Brain microvascular endothelial cell (primary cell): ENCODE measurements at regions not wholly inside any gene's neighbourhood (a gene's known extent, or its start where the extent isn't known, plus 50 kb on each side); places are given as distances from the start of the nearest gene placed in this dataset.
"Not testable (repeated sequence)": the region's sequence is repeated elsewhere in the genome, so short reads cannot be mapped to it uniquely, and the experiment has no call there.

Experiments used
- DNase-seq: peaks from one replicate; pipeline ENCODE4 v3.0.0-alpha.2; 2020
- H3K27ac ChIP-seq: fragments of 250-450 bp; sonication (Bioruptor Pico); 2 replicates; pipeline ENCODE4 v1.5.1; 2020; ENCODE audit warnings: mild to moderate bottlenecking, moderate library complexity
- H3K27me3 ChIP-seq: fragments of 250-450 bp; sonication (Bioruptor Pico); replicated peaks from 2 replicates; pipeline ENCODE4 v1.5.1; 2020; ENCODE audit warnings: mild to moderate bottlenecking
- H3K36me3 ChIP-seq: fragments of 250-450 bp; sonication (Bioruptor Pico); replicated peaks from 2 replicates; pipeline ENCODE4 v1.5.1; 2020; ENCODE audit warnings: mild to moderate bottlenecking
- H3K4me3 ChIP-seq: 2 replicates; pipeline ENCODE4 v1.5.1; 2011; ENCODE audit warnings: low read depth, mild to moderate bottlenecking, control low read depth, low read length, moderate library complexity
- CTCF ChIP-seq: IDR thresholded peaks from 2 replicates; pipeline ENCODE4 v1.5.1; 2011; ENCODE audit warnings: low read depth, mild to moderate bottlenecking, moderate library complexity, low read length, control low read depth, inconsistent platforms; ENCODE audit errors: missing control alignments
- in situ Hi-C: cut with HindIII; loops from 2 replicates; pipeline ENCODE4 v1.10.0; 2017; ENCODE audit warnings: low sequenced_read_pairs, low pct_ligation_motif_present

- no peak for DNase-seq
- H3K27ac ChIP-seq = no peak overlapping the region
- no peak for TF ChIP-seq CTCF
- no peak overlapping the region for H3K4me3 ChIP-seq
- no peaks in the 10 kb centered on the region for H3K36me3 ChIP-seq
- in situ Hi-C loops = no loop called here
- no peaks in the 10 kb centered on the region for H3K27me3 ChIP-seq
These were observed 125.1 kb upstream of the CLINT1 start for GRCh38 chr5:157983906-157984551.

- Histone ChIP-seq H3K4me3 (no peak overlapping the region), H3K27ac (no peak overlapping the region), H3K36me3 (no peaks in the 10 kb centered on the region), H3K27me3 (no peaks in the 10 kb centered on the region)
- no peak for DNase-seq
- in situ Hi-C loops = no loop called here
- no peak for TF ChIP-seq CTCF
These were observed 119.1 kb upstream of the CLINT1 start for GRCh38 chr5:157978061-157978460.

- H3K36me3 ChIP-seq = no peaks in the 10 kb centered on the region
- no peaks in the 10 kb centered on the region for H3K27me3 ChIP-seq
- no peak overlapping the region for H3K4me3 ChIP-seq
- DNase-seq = no peak
- TF ChIP-seq CTCF = no peak
- no peak overlapping the region for H3K27ac ChIP-seq
- in situ Hi-C loops = no loop called here
These were observed 117.5 kb upstream of the CLINT1 start for GRCh38 chr5:157976429-157976828.

- no peak for DNase-seq
- Histone ChIP-seq H3K27ac (no peak overlapping the region), H3K36me3 (no peaks in the 10 kb centered on the region), H3K27me3 (no peaks in the 10 kb centered on the region), H3K4me3 (no peak overlapping the region)
- in situ Hi-C loops = no loop called here
- TF ChIP-seq CTCF = no peak
These were observed 113.6 kb upstream of the CLINT1 start for GRCh38 chr5:157972579-157972978.

- no peak for TF ChIP-seq CTCF
- Histone ChIP-seq H3K4me3 (no peak overlapping the region), H3K27me3 (no peaks in the 10 kb centered on the region), H3K36me3 (no peaks in the 10 kb centered on the region), H3K27ac (no peak overlapping the region)
- in situ Hi-C loops = no loop called here
- no peak for DNase-seq
These were observed 112.7 kb upstream of the CLINT1 start for GRCh38 chr5:157971571-157972216.

GRCh38 chr5:157968570-157968969, 109.6 kb upstream of the CLINT1 start:
- in situ Hi-C loops, DNase-seq, H3K36me3 ChIP-seq, H3K4me3 ChIP-seq, H3K27me3 ChIP-seq, H3K27ac ChIP-seq: not testable (repeated sequence)
